RWPE2 (cell line): ENCODE measurements at regions not wholly inside any gene's neighbourhood (a gene's known extent, or its start where the extent isn't known, plus 50 kb on each side); places are given as distances from the start of the nearest gene placed in this dataset.

Experiments used
- ATAC-seq: fragments of 200-7000 bp; cut with Tn5 transposase; 3 replicates; pipeline ENCODE4 v1.9.1; 2021; ENCODE audit warnings: low read depth
- DNase-seq: peaks from one replicate; pipeline ENCODE4 v3.0.0-alpha.2; 2020; ENCODE audit warnings: low spot score
- H3K27ac ChIP-seq: fragments of 450-650 bp; 2 replicates; pipeline ENCODE4 v1.5.1; 2017; ENCODE audit warnings: mild to moderate bottlenecking; ENCODE audit not compliant: poor library complexity, severe bottlenecking
- H3K27me3 ChIP-seq: fragments of 250-450 bp; sonication (Bioruptor Pico); 2 replicates; pipeline ENCODE4 v1.5.1; 2021; ENCODE audit warnings: mild to moderate bottlenecking, moderate library complexity; ENCODE audit not compliant: insufficient read depth, poor library complexity, severe bottlenecking
- H3K36me3 ChIP-seq: fragments of 250-450 bp; sonication (Bioruptor Pico); 2 replicates; pipeline ENCODE4 v1.5.1; 2020; ENCODE audit warnings: low read depth, mild to moderate bottlenecking, moderate library complexity
- H3K4me1 ChIP-seq: fragments of 250-450 bp; sonication (Bioruptor Pico); 2 replicates; pipeline ENCODE4 v1.5.1; 2021; ENCODE audit warnings: mild to moderate bottlenecking, moderate library complexity; ENCODE audit not compliant: insufficient read depth, poor library complexity, severe bottlenecking
- H3K4me3 ChIP-seq: fragments of 250-450 bp; sonication (Bioruptor Pico); 2 replicates; pipeline ENCODE4 v1.5.1; 2021; ENCODE audit warnings: mild to moderate bottlenecking, moderate library complexity; ENCODE audit not compliant: severe bottlenecking
- H3K9me3 ChIP-seq: fragments of 250-450 bp; sonication (Bioruptor Pico); 2 replicates; pipeline ENCODE4 v1.5.1; 2021; ENCODE audit warnings: mild to moderate bottlenecking, moderate library complexity; ENCODE audit not compliant: severe bottlenecking
- TF ChIP-seq, protein P1 (sequence below): fragments of 450-650 bp; IDR thresholded peaks from one replicate; pipeline ENCODE4 v1.5.1; 2017; ENCODE audit warnings: mild to moderate bottlenecking, moderate library complexity; ENCODE audit not compliant: poor library complexity, severe bottlenecking

DNA sequence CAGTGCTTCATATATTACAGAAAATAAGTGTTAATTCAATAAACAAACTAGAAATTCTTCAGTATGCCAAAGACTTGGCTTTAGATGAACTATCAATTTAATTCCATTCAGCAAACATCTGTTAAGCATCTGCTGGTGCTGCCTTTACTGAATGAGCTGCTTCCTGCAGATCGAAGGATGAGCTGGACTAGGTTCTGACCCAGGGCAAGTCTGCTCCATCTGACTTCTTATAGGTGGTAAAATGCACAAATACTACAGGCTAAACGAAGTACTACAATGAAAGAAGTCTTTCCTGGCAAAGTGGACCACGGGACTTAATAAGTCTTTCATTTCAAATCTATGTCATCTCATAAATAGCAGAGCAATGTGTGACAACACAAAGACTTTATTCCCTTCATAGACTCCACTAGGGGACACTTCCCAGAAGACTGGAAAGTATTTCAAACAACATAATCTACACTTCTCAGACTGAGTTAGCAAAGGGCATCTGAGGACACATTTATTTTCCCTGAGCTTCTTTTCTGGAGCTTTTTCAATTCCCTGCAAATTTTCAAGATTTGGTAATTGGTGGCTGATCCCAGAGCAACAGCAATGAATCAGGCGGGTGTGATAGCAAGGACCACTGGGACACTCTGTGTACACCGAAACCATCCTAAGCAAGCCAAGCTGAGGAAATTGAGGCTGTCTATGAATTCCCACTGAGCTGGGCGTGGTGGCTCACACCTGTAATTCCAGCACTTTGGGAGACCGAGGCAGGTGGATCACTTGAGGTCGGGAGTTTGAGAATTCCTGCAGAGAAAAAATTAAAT is 108.9 kb upstream of the FRMD4A start:
- H3K36me3 ChIP-seq = no peaks in the 10 kb centered on the region
- H3K9me3 ChIP-seq = no peaks in the 10 kb centered on the region
- no peaks in the 10 kb centered on the region for H3K4me1 ChIP-seq
- TF ChIP-seq, protein P1, sequence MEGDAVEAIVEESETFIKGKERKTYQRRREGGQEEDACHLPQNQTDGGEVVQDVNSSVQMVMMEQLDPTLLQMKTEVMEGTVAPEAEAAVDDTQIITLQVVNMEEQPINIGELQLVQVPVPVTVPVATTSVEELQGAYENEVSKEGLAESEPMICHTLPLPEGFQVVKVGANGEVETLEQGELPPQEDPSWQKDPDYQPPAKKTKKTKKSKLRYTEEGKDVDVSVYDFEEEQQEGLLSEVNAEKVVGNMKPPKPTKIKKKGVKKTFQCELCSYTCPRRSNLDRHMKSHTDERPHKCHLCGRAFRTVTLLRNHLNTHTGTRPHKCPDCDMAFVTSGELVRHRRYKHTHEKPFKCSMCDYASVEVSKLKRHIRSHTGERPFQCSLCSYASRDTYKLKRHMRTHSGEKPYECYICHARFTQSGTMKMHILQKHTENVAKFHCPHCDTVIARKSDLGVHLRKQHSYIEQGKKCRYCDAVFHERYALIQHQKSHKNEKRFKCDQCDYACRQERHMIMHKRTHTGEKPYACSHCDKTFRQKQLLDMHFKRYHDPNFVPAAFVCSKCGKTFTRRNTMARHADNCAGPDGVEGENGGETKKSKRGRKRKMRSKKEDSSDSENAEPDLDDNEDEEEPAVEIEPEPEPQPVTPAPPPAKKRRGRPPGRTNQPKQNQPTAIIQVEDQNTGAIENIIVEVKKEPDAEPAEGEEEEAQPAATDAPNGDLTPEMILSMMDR = no peak
- no peak overlapping the region for H3K27ac ChIP-seq
- H3K4me3 ChIP-seq = no peak overlapping the region
- ATAC-seq = no peak
- H3K27me3 ChIP-seq = no peaks in the 10 kb centered on the region
- DNase-seq = no peak

DNA sequence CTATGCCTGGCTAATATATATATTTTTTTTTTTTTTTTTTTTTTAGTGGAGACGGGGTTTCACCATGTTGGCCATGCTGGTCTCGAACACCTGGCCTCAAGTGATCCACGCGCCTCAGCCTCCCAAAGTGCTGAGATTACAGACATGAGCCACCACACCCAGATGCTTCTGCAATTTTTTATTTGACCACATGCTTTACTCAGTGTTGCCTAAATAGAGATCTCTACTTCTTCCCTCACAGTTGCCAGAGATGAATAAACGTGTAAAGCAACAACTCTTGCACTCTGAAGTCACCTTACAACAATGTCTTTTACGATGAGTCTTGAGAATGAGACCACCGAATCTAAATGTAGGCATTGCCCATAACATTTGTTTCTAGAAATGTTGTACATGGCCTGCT is 107.9 kb upstream of the FRMD4A start:
- DNase-seq (no peak), ATAC-seq (no peak)
- TF ChIP-seq, protein P1 = no peak
- Histone ChIP-seq H3K27ac (no peak overlapping the region), H3K36me3 (no peaks in the 10 kb centered on the region), H3K9me3 (no peaks in the 10 kb centered on the region), H3K4me1 (no peaks in the 10 kb centered on the region), H3K4me3 (no peak overlapping the region), H3K27me3 (no peaks in the 10 kb centered on the region)

DNA sequence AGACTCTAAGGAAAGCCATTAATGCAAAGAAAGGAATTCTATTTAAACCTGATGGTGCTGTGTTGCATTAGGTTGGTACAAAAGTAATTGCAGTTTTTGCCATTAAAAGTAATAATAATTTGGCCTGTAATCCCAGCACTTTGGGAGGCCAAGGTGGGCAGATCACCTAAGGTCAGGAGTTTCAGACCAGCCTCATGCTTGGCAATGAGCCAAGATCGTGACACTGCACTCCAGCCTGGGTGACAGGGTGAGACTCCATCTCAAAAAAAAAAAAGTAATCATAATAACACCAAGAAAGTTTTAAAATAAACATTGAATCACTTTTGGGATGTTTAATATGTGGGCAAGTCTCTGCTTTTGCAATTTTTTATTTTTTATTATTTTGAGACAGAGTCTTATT is 107.3 kb upstream of the FRMD4A start:
- ATAC-seq (no peak), DNase-seq (no peak)
- Histone ChIP-seq H3K4me1 (no peaks in the 10 kb centered on the region), H3K27me3 (no peaks in the 10 kb centered on the region), H3K4me3 (no peak overlapping the region), H3K9me3 (no peaks in the 10 kb centered on the region), H3K36me3 (no peaks in the 10 kb centered on the region), H3K27ac (no peak overlapping the region)
- TF ChIP-seq, protein P1 = no peak

DNA sequence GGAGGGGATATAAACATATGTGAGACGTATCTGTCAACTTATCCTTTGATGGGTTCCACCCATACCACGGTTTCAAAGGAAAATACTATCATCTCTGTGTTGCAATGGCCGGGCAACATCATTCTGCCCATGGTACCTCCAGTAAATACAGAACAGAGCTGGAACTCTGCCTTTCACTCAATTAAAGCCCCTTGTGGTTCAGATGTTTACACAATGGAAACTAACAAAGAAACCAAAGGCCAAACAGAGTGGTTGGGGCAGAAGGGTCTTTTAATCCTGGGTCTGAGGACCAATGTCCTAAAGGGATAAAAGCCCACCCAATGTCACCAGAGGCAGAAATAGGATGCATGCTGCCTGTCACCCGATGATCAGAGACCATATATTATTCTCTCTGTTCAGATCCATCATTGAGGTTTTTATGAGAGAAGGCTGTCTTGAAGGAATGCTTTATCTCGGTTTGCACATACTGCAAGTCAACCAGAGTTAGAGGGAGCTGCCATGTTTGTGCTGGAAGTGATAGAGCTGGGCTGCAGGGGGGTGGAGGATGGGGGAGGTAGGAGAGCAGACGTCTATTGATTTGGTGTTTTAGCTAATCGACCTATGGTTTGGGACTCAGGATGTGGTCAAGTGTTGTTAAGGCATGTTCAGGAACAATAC is 105.4 kb upstream of the FRMD4A start:
- Histone ChIP-seq H3K4me3 (no peak overlapping the region), H3K27me3 (no peaks in the 10 kb centered on the region), H3K9me3 (no peaks in the 10 kb centered on the region), H3K36me3 (no peaks in the 10 kb centered on the region), H3K27ac (no peak overlapping the region), H3K4me1 (no peaks in the 10 kb centered on the region)
- ATAC-seq (no peak), DNase-seq (no peak)
- TF ChIP-seq, protein P1 = no peak

DNA sequence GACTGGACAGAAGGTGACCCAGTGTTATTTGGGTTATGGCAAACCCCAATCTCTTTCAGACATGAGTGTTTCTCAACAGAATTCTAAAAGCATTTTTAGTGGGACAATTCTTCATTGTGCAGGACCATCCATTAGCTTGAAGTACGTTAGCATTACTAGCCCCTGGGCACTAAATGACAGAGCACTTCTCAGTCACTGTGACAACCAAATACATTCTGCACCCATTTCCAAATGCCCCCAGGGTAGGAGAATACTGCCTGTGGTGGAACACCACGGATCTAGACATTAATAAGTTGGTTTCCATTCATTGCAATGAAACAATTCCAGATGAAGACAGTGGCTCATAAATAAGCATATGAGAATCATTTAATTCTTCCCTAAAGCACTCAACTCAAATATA is 102.4 kb upstream of the FRMD4A start:
- Histone ChIP-seq H3K9me3 (no peaks in the 10 kb centered on the region), H3K27ac (no peak overlapping the region), H3K4me3 (no peak overlapping the region), H3K27me3 (no peaks in the 10 kb centered on the region), H3K4me1 (no peaks in the 10 kb centered on the region), H3K36me3 (no peaks in the 10 kb centered on the region)
- ATAC-seq (no peak), DNase-seq (no peak)
- TF ChIP-seq, protein P1 = no peak
